Immature natural killer cell (primary cell): ENCODE measurements at regions not wholly inside any gene's neighbourhood (a gene's known extent, or its start where the extent isn't known, plus 50 kb on each side); places are given as distances from the start of the nearest gene placed in this dataset.
"Not testable (repeated sequence)": the region's sequence is repeated elsewhere in the genome, so short reads cannot be mapped to it uniquely, and the experiment has no call there.

ENCODE experiments used
- DNase-seq, 3 donors: peaks; one replicate each; pipeline ENCODE4 v3.0.0; 2022; ENCODE audit warnings: mixed read lengths in 1 of 3
- H3K27ac Mint-ChIP-seq, 6 donors: one replicate each; pipeline ENCODE4 v1.8.0; 2020; ENCODE audit warnings: mixed read lengths in 6 of 6, mild to moderate bottlenecking in 5 of 6, inconsistent platforms in 4 of 6, moderate library complexity in 3 of 6
- H3K27me3 Mint-ChIP-seq, 3 donors: one replicate each; pipeline ENCODE4 v1.8.0; 2020 to 2021; ENCODE audit warnings: low read depth in 3 of 3, mild to moderate bottlenecking in 3 of 3, mixed read lengths in 3 of 3, moderate library complexity in 3 of 3, inconsistent platforms in 1 of 3
- H3K36me3 Mint-ChIP-seq, 3 donors: one replicate each; pipeline ENCODE4 v1.8.0; 2020; ENCODE audit warnings: mixed read lengths in 3 of 3, inconsistent platforms in 2 of 3, mild to moderate bottlenecking in 2 of 3
- H3K4me1 Mint-ChIP-seq, 2 donors: one replicate each; pipeline ENCODE4 v1.8.0; 2020; ENCODE audit warnings: inconsistent platforms in 2 of 2, mild to moderate bottlenecking in 2 of 2, mixed read lengths in 2 of 2, moderate library complexity in 1 of 2
- H3K4me3 Mint-ChIP-seq, 5 donors: one replicate each; pipeline ENCODE4 v1.8.0; 2020; ENCODE audit warnings: mild to moderate bottlenecking in 5 of 5, mixed read lengths in 5 of 5, inconsistent platforms in 3 of 5, moderate library complexity in 3 of 5
- H3K9me3 Mint-ChIP-seq, 6 donors: one replicate each; pipeline ENCODE4 v1.8.0; 2020; ENCODE audit warnings: mild to moderate bottlenecking in 6 of 6, mixed read lengths in 6 of 6, inconsistent platforms in 4 of 6, moderate library complexity in 3 of 6

DNA sequence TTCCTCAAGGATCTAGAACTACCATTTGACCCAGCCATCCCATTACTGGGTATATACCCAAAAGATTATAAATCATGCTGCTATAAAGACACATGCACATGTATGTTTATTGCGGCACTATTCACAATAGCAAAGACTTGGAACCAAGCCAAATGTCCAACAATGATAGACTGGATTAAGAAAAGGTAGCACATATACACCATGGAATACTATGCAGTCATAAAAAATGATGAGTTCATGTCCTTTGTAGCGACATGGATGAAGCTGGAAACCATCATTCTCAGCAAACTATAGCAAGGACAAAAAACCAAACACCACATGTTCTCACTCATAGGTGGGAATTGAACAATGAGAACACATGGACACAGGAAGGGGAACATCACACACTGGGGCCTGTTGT, 103.3 kb upstream of the GDNF start:
- H3K36me3 Mint-ChIP-seq, DNase-seq, H3K27me3 Mint-ChIP-seq, H3K4me3 Mint-ChIP-seq, H3K4me1 Mint-ChIP-seq, H3K27ac Mint-ChIP-seq: not testable (repeated sequence)
- H3K9me3 Mint-ChIP-seq = peaks cover 0 to 21% (median 2%) of the 10 kb centered on the region in 6 donors

DNA sequence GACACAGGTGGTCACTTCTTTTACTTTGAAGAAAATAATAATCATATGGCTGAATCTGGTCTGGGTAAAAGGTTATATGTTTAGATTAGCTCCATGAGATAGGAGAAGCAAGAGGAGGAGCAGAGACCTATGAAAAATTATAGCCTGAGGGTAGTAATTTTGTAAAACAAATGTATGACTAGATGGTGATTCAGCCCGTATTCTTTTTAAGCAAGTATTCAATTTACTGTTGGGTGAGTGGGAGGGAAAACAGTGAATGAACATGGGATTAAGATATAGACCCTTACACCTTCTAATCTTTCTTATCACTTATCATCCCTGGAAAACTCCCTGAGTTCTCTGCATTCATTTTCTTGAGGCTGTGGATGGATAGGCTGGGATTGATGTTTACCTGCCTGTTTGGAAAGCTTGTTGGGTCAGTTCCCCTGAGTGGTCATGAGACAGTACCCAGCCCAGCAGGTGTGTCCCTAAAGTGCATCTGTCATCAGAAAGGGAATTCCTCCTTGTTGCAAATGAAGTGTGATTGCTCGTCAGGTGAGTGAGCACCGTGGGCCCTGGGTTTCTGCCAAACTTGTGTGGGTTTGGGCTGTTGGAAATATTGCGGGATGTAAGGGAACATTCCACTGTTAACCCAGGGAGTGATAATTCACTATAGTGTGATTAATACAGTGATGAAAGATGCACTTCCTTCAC, 101.2 kb upstream of the GDNF start:
- Mint-ChIP-seq H3K36me3 (no peaks in the 10 kb centered on the region), H3K4me3 (no peak overlapping the region), H3K9me3 (peaks cover 0 to 21% (median 2%) of the 10 kb centered on the region in 6 donors), H3K4me1 (no peaks in the 10 kb centered on the region), H3K27ac (no peak overlapping the region), H3K27me3 (peaks cover 0 to 4% (median 1%) of the 10 kb centered on the region in 3 donors)
- DNase-seq = no peak

DNA sequence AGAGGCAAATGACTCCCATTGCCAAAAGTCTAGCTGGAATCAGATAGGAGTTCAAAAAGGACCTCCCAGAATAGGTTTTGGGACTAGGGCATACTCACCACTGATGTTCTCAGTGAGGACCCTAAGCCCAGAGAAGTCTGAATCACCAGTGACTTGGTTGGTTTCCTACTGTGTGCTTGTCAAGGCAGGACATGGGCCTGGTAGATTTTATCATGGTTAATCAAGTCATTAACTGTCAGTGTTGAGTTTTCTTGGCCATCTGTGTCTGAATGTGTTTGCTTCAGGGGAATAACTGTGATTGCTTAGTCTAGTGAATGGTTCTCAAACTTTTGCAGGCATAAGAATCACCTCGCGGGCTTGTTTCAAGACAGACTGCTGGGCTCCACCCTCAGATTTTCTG, 99.0 kb upstream of the GDNF start:
- H3K4me1 Mint-ChIP-seq = no peaks in the 10 kb centered on the region
- DNase-seq = no peak

DNA sequence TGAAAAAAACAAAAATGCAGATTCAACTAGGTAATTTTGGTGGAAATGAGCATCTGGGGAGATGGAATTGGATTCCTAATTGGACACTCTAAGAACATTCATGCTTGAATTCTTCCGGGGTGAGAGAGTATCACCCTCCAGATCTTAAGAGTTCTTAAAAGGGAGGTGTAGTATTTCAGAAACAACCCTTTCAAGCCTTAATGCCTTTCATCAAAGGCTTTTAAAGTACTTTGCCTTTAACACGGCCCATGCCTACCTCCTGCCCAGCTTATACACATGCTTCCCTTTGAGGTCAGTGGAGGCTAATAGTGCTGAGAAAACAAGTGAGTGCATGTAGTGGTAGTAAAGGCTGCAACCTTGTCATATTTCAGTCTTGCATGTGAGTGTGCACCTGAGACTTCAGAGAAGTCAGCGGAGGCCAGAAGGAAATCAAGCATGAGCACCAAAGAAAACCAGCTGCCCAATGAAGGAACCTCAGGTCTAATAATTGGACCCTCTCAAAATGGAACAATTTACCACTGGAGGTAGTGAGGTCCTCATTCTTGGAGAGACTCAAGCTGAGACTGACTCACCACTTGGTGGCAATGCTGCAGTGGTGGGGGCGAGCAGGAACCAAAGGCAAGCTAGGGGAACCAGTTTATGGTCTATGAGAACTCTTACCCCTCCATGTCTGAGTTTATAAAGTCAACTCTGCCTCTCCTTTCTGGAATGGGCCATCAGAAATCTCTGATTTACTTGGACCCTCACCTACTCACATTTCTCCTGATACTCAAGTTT, 98.4 kb upstream of the GDNF start:
- Mint-ChIP-seq H3K27ac (no peak overlapping the region), H3K27me3 (peaks cover 0 to 3% (median 0%) of the 10 kb centered on the region in 3 donors), H3K36me3 (no peaks in the 10 kb centered on the region), H3K4me3 (no peak overlapping the region), H3K9me3 (peaks cover 0 to 17% (median under 1%) of the 10 kb centered on the region in 6 donors), H3K4me1 (no peaks in the 10 kb centered on the region)
- DNase-seq = no peak

More for the DNA sequence above, 99.0 kb upstream of the GDNF start:
- peaks cover 0 to 20% (median 2%) of the 10 kb centered on the region in 6 donors for H3K9me3 Mint-ChIP-seq
- no peaks in the 10 kb centered on the region for H3K36me3 Mint-ChIP-seq
- no peak overlapping the region for H3K27ac Mint-ChIP-seq
- H3K27me3 Mint-ChIP-seq = peaks cover 0 to 1% (median 0%) of the 10 kb centered on the region in 3 donors
- no peak overlapping the region for H3K4me3 Mint-ChIP-seq

DNA sequence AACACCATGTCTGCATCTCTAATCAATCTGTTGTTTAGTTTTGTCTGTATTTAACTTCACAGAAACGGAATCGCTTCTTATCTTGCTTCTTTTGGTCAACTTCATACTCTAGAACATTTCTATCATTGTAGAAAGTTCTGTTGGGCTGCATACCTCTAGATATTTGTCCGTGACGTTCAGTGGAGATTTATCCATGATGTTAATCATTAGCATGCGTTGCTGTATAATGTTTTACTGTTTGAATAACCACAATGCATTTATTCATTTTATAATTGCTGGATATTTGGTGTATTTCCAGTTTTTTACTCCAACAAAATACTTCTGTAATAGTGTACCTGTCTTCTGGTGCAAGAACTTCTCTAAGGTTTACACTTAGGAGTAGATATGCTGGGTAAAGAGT, 96.2 kb upstream of the GDNF start:
- no peak overlapping the region for H3K27ac Mint-ChIP-seq
- no peaks in the 10 kb centered on the region for H3K36me3 Mint-ChIP-seq
- no peak for DNase-seq
- no peaks in the 10 kb centered on the region for H3K4me1 Mint-ChIP-seq
- H3K27me3 Mint-ChIP-seq = peaks cover 0 to 3% (median 0%) of the 10 kb centered on the region in 3 donors
- H3K4me3 Mint-ChIP-seq = no peak overlapping the region
- H3K9me3 Mint-ChIP-seq = peaks cover 0 to 16% (median 0%) of the 10 kb centered on the region in 6 donors

DNA sequence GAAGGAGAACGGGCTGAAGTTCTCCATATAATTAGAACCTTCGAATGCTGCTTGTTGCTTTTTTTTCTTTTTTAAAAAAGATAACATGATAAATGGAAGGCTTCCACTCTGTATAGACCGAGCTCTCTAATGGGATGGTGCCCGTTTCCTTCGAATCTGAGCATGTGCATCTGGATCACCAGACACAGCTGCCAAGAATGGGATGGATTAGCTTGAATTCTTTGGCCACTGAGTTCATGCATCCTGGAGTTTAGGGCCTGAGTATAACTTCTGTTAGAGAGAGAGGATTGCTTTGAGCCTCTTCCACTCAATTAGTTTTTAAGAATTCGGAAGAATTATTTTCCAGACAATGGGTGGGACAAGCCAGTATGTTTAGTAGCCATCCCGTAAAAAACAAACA, 93.7 kb upstream of the GDNF start:
- H3K36me3 Mint-ChIP-seq = no peaks in the 10 kb centered on the region
- no peak for DNase-seq
- H3K27ac Mint-ChIP-seq = no peak overlapping the region
- peaks cover 0 to 4% (median 0%) of the 10 kb centered on the region in 6 donors for H3K9me3 Mint-ChIP-seq
- no peak overlapping the region for H3K4me3 Mint-ChIP-seq
- H3K27me3 Mint-ChIP-seq = peaks cover 0 to 3% (median 0%) of the 10 kb centered on the region in 3 donors
- no peaks in the 10 kb centered on the region for H3K4me1 Mint-ChIP-seq

DNA sequence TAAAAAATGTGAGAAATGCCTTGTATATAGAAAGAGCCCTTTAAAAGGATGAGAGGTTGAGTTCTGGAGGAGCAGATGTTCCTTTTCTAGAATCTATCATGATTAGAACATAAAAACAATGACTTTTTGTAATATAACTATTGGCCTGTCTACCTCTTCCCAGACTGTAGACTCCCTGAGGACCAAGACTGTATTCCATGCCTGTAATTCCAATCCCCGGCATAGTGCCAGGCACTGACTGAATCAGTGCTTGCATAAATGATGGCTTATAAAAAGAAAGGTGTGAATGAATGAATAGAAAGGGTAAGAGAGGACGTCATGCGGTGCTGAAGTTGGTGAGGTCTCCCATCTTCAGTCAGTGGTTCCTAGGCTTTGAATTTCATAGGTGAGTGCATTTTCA, 92.6 kb upstream of the GDNF start:
- Mint-ChIP-seq H3K4me1 (no peaks in the 10 kb centered on the region), H3K4me3 (no peak overlapping the region), H3K9me3 (peaks cover 0 to 4% (median 0%) of the 10 kb centered on the region in 6 donors), H3K27ac (no peak overlapping the region), H3K36me3 (no peaks in the 10 kb centered on the region), H3K27me3 (peaks cover 0 to 3% (median 0%) of the 10 kb centered on the region in 3 donors)
- DNase-seq = no peak

DNA sequence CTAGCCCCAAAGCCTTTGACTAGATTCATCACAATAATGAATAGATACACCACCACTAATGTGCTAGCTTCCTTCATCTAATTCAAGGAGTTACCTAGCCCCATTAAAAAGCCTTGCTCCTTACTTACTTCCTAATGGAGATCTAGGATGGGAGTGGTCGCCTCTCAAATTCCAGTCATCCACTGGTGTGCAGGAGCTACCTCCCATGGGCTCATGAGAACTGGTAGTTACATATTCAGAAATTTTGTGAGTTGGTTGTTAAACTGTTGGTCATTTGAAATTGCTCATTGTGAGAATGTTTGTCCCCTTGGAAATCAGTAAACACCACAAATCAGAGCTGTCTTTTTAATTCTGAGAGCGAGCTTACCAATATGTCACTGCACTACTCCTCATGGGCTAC, 91.7 kb upstream of the GDNF start:
- Mint-ChIP-seq H3K4me3 (no peak overlapping the region), H3K9me3 (peaks cover 0 to 4% (median 0%) of the 10 kb centered on the region in 6 donors), H3K27me3 (peaks cover 0 to 3% (median 0%) of the 10 kb centered on the region in 3 donors), H3K36me3 (no peaks in the 10 kb centered on the region), H3K27ac (no peak overlapping the region), H3K4me1 (no peaks in the 10 kb centered on the region)
- DNase-seq = no peak

DNA sequence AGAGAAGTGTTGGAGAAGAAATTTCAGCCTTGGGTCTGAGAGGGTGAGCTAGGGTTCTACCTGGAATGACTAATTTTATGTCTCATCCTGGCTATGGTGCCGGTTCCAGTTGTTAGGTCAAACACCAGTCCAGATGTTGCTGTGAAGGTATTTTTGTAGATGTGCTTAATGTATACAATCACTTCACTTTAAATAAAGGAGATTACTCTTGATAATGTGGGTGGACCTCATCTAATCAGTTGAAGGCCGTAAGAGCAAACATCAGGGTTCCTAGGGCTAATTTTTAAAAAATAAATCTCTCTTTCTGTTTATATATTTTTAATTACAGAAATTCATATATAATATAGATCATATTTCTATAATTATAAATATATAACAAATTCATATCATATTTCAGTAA, 90.5 kb upstream of the GDNF start:
- Mint-ChIP-seq H3K4me1 (no peaks in the 10 kb centered on the region), H3K27ac (no peak overlapping the region), H3K27me3 (peaks cover 0 to 3% (median 0%) of the 10 kb centered on the region in 3 donors), H3K9me3 (peaks cover 0 to 6% (median 0%) of the 10 kb centered on the region in 6 donors), H3K4me3 (no peak overlapping the region), H3K36me3 (no peaks in the 10 kb centered on the region)
- DNase-seq = no peak

DNA sequence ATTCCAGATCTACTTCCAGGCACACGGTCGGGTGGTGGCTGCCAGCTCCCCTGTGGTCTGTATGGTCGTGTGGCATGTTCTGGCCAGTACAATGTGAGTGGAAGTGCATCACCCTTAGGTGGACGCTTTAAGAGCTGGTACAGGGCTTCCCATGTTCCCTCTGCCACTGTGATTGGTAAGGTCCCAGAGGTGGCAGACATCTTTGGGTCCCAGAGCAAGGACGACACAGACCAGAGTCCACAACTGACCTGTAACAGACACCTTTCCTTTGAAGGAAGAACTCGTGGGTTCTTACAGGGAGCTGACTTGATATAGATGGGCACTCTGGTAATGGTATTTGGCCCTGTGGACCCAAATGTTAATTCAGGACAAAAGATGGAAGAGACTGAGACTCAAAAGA, 90.0 kb upstream of the GDNF start:
- peaks cover 0 to 3% (median 0%) of the 10 kb centered on the region in 3 donors for H3K27me3 Mint-ChIP-seq
- no peaks in the 10 kb centered on the region for H3K4me1 Mint-ChIP-seq
- H3K27ac Mint-ChIP-seq = no peak overlapping the region
- no peak overlapping the region for H3K4me3 Mint-ChIP-seq
- DNase-seq = no peak
- H3K36me3 Mint-ChIP-seq = no peaks in the 10 kb centered on the region
- peaks cover 0 to 3% (median 0%) of the 10 kb centered on the region in 6 donors for H3K9me3 Mint-ChIP-seq

DNA sequence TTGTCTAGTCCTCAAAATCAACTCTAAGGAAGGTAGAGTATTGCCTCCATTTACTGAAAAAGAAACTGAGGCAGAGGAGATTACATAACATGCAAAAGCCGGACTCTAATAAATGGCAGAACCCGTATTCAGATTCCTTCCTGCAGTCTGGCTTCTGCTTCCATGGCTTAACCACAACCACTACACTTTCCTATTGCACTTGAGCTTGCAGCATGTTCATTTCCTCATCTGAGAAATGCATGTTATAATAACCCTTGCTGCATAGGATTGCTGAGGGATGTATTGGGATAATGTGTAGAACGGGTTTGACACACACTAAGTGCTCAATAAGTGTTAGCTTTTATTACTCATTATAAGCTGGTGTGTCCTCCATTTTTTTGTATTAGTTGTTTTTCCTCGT, 87.9 kb upstream of the GDNF start:
- not testable (repeated sequence) for H3K36me3 Mint-ChIP-seq, H3K4me3 Mint-ChIP-seq, H3K27me3 Mint-ChIP-seq, H3K4me1 Mint-ChIP-seq, H3K27ac Mint-ChIP-seq, DNase-seq, H3K9me3 Mint-ChIP-seq

DNA sequence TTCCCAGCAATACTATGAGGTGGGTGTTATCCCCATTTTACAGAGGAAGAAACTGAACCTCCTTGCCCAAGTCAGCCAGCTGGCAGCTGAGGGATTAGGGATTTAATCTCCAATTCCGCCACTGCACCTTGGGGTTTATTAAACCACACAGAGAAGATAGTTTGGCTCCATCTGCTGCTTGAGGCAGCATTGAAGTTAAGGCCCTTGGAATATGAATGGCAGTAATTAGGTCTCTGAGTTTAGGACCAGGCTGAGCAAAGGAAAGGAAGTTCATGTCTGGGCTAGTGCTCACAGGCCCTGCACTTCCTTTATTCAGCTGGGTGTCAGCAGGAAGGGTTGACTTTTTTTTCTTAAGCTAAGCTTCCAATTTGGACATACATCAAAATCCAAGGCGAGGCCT, 86.9 kb upstream of the GDNF start:
- Mint-ChIP-seq H3K27me3 (peaks cover 0 to 2% (median 0%) of the 10 kb centered on the region in 3 donors), H3K36me3 (no peaks in the 10 kb centered on the region), H3K9me3 (peaks cover 0 to 6% (median 1%) of the 10 kb centered on the region in 6 donors), H3K4me3 (no peak overlapping the region), H3K4me1 (no peaks in the 10 kb centered on the region), H3K27ac (no peak overlapping the region)
- no peak for DNase-seq

DNA sequence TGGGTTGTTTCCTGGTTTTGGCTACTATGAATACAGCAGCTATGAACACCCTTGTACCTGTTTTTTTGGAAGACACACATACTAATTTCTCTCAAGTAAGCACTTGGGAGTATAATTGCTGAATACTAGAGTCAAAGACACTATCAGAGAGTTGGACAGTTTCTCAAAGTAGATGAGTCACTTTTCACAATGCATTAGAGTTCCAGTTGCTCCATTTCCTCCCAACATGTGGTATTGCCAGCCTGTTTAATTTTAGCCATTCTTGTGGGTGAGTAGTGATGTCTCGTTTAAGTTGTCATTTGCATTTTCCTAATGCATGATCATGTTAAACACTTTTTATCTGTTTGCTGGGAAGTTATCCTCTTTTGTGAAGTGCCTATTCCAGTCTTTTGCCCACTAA, 81.6 kb upstream of the GDNF start:
- Mint-ChIP-seq H3K27ac (no peak overlapping the region), H3K4me3 (no peak overlapping the region), H3K9me3 (peaks cover 0 to 11% (median 2%) of the 10 kb centered on the region in 6 donors), H3K4me1 (no peaks in the 10 kb centered on the region), H3K27me3 (peaks cover 0 to 10% (median 0%) of the 10 kb centered on the region in 3 donors), H3K36me3 (no peaks in the 10 kb centered on the region)
- DNase-seq = no peak

DNA sequence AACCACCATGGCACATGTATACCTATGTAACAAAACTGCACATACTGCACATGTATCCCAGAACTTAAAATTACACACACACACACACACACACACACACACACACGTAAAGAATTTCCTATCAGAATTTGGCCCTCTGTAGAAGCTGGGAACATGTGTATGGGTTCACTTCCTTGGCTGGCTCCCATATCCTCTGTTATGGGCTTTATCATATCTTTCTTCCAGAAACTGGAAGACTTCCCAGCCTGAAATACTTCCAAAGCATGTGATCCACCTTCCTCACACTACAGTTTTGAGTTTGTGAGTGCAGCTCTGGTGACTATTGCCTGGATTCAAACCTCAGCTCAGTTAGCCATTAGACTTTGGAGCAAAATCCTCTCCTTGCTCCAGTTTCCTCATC, 78.6 kb upstream of the GDNF start:
- H3K9me3 Mint-ChIP-seq = peaks cover 0 to 11% (median under 1%) of the 10 kb centered on the region in 6 donors
- H3K27me3 Mint-ChIP-seq = peaks cover 2 to 10% (median 2%) of the 10 kb centered on the region in 3 donors
- no peaks in the 10 kb centered on the region for H3K4me1 Mint-ChIP-seq
- H3K4me3 Mint-ChIP-seq = no peak overlapping the region
- no peak overlapping the region for H3K27ac Mint-ChIP-seq
- no peaks in the 10 kb centered on the region for H3K36me3 Mint-ChIP-seq
- DNase-seq = no peak
